NCI-H2196 (cell line): ENCODE measurements at regions not wholly inside any gene's neighbourhood (a gene's known extent, or its start where the extent isn't known, plus 50 kb on each side); places are given as distances from the start of the nearest gene placed in this dataset.
"Not testable (repeated sequence)": the region's sequence is repeated elsewhere in the genome, so short reads cannot be mapped to it uniquely, and the experiment has no call there.

Experiments
- DNase-seq: peaks from one replicate; lab custom pipeline; 2025; ENCODE audit not compliant: unreplicated experiment; lab: John Stamatoyannopoulos, UW

GRCh38 chr15:79160211-79160610 lies 69.6 kb upstream of the RASGRF1 start:
- DNase-seq, result no peak

DNA sequence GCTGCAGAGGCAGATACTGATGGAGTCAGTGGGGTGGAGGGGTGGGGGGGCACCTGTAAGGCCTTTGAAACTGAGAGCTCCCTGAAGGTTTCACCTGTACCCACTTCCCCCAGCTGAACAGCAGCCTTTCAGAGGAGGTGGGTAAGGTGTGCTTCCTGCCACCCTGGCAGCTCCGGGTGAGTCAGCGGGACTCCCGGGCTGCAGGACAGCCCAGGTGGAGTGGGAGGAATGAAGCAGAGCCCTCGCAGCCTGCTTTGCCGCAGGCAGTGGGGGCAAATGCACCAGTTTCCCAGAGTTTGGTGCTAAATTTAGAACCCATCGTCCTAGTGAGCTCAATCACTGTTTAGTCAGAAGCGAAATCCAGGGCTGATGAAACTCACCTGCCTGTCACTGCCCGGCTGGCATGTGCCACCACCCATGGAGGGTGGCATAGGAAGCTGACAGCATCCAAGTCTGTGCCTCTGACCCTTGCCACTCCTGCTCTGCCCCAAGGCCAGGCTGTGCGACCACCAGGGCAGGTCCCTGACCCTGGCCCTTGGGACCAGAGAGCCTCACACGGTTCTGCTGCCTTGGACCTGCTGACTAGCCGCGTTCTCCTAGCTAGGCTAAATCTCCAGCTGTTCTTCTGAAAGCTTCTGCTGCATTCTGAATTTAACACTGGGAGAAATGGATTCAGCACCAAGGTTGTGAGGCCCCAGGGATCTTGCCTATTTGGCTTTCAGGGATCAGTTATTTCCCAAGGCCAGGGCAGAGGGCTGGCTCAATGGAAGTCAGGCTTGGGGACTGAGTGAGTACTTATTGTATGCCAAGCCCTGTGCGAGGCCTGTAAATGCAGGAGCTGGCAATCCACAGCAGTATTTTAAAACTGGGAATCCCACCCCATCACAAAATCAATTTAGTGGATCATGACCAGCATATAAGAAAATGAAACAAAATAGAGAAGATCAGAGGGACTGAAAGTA lies 67.3 kb upstream of the RASGRF1 start:
- no peak for DNase-seq

- no peak for DNase-seq
Measured at GRCh38 chr15:79156704-79157375, 66.3 kb upstream of the RASGRF1 start.

GRCh38 chr15:79154483-79155135 lies 64.0 kb upstream of the RASGRF1 start:
- peak; percentile 9 for DNase-seq

- not testable (repeated sequence) for DNase-seq
Measured at GRCh38 chr15:79144290-79144689, 53.7 kb upstream of the RASGRF1 start.

- DNase-seq, result no peak
Measured at GRCh38 chr15:79140846-79141570, 50.4 kb upstream of the RASGRF1 start.
